WTC11 (cell line): ENCODE measurements at regions not wholly inside any gene's neighbourhood (a gene's known extent, or its start where the extent isn't known, plus 50 kb on each side); places are given as distances from the start of the nearest gene placed in this dataset.

Experiments
- ATAC-seq: fragments of 200-7000 bp; cut with Tn5 transposase; 2 replicates; pipeline ENCODE4 v1.10.0; 2021; ENCODE audit warnings: mild to moderate bottlenecking, moderate library complexity
- CTCF ChIA-PET: fragments of 300-600 bp; sonication (Branson Sonifier 250); formaldehyde crosslinking; loops from one replicate; lab custom pipeline; 2021; ENCODE audit warnings: antibody characterized with exemption; lab: Charles Lee
- POLR2A ChIA-PET: fragments of 350-600 bp; sonication (Branson Sonifier 250); formaldehyde crosslinking; loops from one replicate; lab custom pipeline; 2021; ENCODE audit warnings: antibody characterized with exemption; lab: Charles Lee
- DNase-seq: peaks from one replicate; pipeline ENCODE4 v3.0.0; 2021; ENCODE audit warnings: low spot score
- H3K27ac Mint-ChIP-seq: 2 replicates; pipeline ENCODE4 v1.8.0; 2021; ENCODE audit warnings: mixed read lengths
- H3K27me3 Mint-ChIP-seq: 2 replicates; pipeline ENCODE4 v1.8.0; 2021; ENCODE audit warnings: low read depth, mild to moderate bottlenecking, moderate library complexity, mixed read lengths
- H3K36me3 Mint-ChIP-seq: 2 replicates; pipeline ENCODE4 v1.8.0; 2021; ENCODE audit warnings: mixed read lengths
- H3K4me1 Mint-ChIP-seq: 2 replicates; pipeline ENCODE4 v1.8.0; 2022; ENCODE audit warnings: mixed read lengths
- H3K4me3 Mint-ChIP-seq: 2 replicates; pipeline ENCODE4 v1.8.0; 2021; ENCODE audit warnings: mild to moderate bottlenecking, moderate library complexity, mixed read lengths
- H3K9me3 Mint-ChIP-seq: 2 replicates; pipeline ENCODE4 v1.8.0; 2021; ENCODE audit warnings: mixed read lengths
- ATF1 ChIP-seq: sonication (generic); formaldehyde crosslinking; IDR thresholded peaks from 2 replicates; pipeline ENCODE4 v1.8.1; 2023; ENCODE audit warnings: mild to moderate bottlenecking, moderate library complexity, missing genetic modification reagents
- CDX4 ChIP-seq: fragments of 250-450 bp; sonication (Bioruptor Pico); IDR thresholded peaks from 2 replicates; pipeline ENCODE4 v1.9.0; 2021; ENCODE audit warnings: moderate library complexity, mild to moderate bottlenecking, inconsistent platforms, borderline replicate concordance
- GRHL2 ChIP-seq: fragments of 250-450 bp; sonication (Bioruptor Pico); IDR thresholded peaks from 2 replicates; pipeline ENCODE4 v1.8.0; 2022; ENCODE audit warnings: mild to moderate bottlenecking, moderate library complexity; ENCODE audit not compliant: insufficient replicate concordance, severe bottlenecking
- GTF2I ChIP-seq: fragments of 250-450 bp; sonication (Bioruptor Pico); conservative IDR thresholded peaks from 2 replicates; pipeline ENCODE4 v1.4.0; 2021; ENCODE audit warnings: mild to moderate bottlenecking
- JAZF1 ChIP-seq: fragments of 250-450 bp; sonication (Bioruptor Pico); IDR thresholded peaks from 2 replicates; pipeline ENCODE4 v1.9.0; 2021; ENCODE audit warnings: moderate library complexity, mild to moderate bottlenecking, inconsistent platforms
- KAT7 ChIP-seq: sonication (generic); formaldehyde crosslinking; IDR thresholded peaks from 2 replicates; pipeline ENCODE4 v1.8.1; 2023; ENCODE audit warnings: missing genetic modification reagents, mild to moderate bottlenecking, borderline replicate concordance
- MYBL2 ChIP-seq: sonication (generic); formaldehyde crosslinking; IDR thresholded peaks from 2 replicates; pipeline ENCODE4 v1.8.1; 2023; ENCODE audit warnings: mild to moderate bottlenecking, moderate library complexity, missing genetic modification reagents
- NFE2L1 ChIP-seq: sonication (generic); formaldehyde crosslinking; IDR thresholded peaks from 2 replicates; pipeline ENCODE4 v1.8.1; 2023; ENCODE audit warnings: missing genetic modification reagents
- OVOL2 ChIP-seq: fragments of 250-450 bp; sonication (Bioruptor Pico); IDR thresholded peaks from 2 replicates; pipeline ENCODE4 v1.9.0; 2021; ENCODE audit warnings: mild to moderate bottlenecking, borderline replicate concordance
- RORB ChIP-seq: fragments of 250-450 bp; sonication (Bioruptor Pico); IDR thresholded peaks from 2 replicates; pipeline ENCODE4 v1.9.0; 2021; ENCODE audit warnings: mild to moderate bottlenecking
- SMAD3 ChIP-seq: sonication (generic); formaldehyde crosslinking; IDR thresholded peaks from 2 replicates; pipeline ENCODE4 v1.8.0; 2022; ENCODE audit warnings: missing genetic modification reagents, mild to moderate bottlenecking, borderline replicate concordance
- SMAD4 ChIP-seq: sonication (generic); formaldehyde crosslinking; IDR thresholded peaks from 2 replicates; pipeline ENCODE4 v1.8.0; 2022; ENCODE audit warnings: mild to moderate bottlenecking, missing genetic modification reagents
- TP53 ChIP-seq: sonication (generic); formaldehyde crosslinking; IDR thresholded peaks from 2 replicates; pipeline ENCODE4 v1.8.1; 2023; ENCODE audit warnings: mild to moderate bottlenecking, missing genetic modification reagents
- USF2 ChIP-seq: sonication (generic); formaldehyde crosslinking; IDR thresholded peaks from 2 replicates; pipeline ENCODE4 v1.8.1; 2023; ENCODE audit warnings: mild to moderate bottlenecking, missing genetic modification reagents, moderate library complexity
- ZBTB21 ChIP-seq: sonication (generic); formaldehyde crosslinking; IDR thresholded peaks from 2 replicates; pipeline ENCODE4 v1.8.1; 2023; ENCODE audit warnings: mild to moderate bottlenecking, missing genetic modification reagents, borderline replicate concordance
- ZMAT4 ChIP-seq: fragments of 250-450 bp; sonication (Bioruptor Pico); IDR thresholded peaks from 2 replicates; pipeline ENCODE4 v1.9.0; 2021; ENCODE audit warnings: mild to moderate bottlenecking
- ZNF138 ChIP-seq: sonication (generic); formaldehyde crosslinking; conservative IDR thresholded peaks from 2 replicates; pipeline ENCODE4 v1.8.1; 2022; ENCODE audit warnings: mild to moderate bottlenecking, moderate library complexity, missing genetic modification reagents
- ZNF219 ChIP-seq: sonication (generic); formaldehyde crosslinking; IDR thresholded peaks from 2 replicates; pipeline ENCODE4 v1.8.0; 2023; ENCODE audit warnings: missing genetic modification reagents, mild to moderate bottlenecking, borderline replicate concordance
- ZNF263 ChIP-seq: sonication (generic); formaldehyde crosslinking; IDR thresholded peaks from 2 replicates; pipeline ENCODE4 v1.8.1; 2022; ENCODE audit warnings: low read depth, mild to moderate bottlenecking, moderate library complexity, missing genetic modification reagents
- ZNF317 ChIP-seq: sonication (generic); formaldehyde crosslinking; IDR thresholded peaks from 2 replicates; pipeline ENCODE4 v1.8.1; 2023; ENCODE audit warnings: low read depth, mild to moderate bottlenecking, moderate library complexity, missing genetic modification reagents, borderline replicate concordance
- ZNF396 ChIP-seq: fragments of 250-450 bp; sonication (Bioruptor Pico); IDR thresholded peaks from 2 replicates; pipeline ENCODE4 v1.8.0; 2021; ENCODE audit warnings: mild to moderate bottlenecking, moderate library complexity, borderline replicate concordance
- TF ChIP-seq, protein P1 (sequence below): sonication (generic); formaldehyde crosslinking; IDR thresholded peaks from 2 replicates; pipeline ENCODE4 v1.8.1; 2022; ENCODE audit warnings: missing genetic modification reagents, borderline replicate concordance
- TF ChIP-seq, protein P2 (sequence below): sonication (generic); formaldehyde crosslinking; IDR thresholded peaks from 2 replicates; pipeline ENCODE4 v1.8.1; 2023; ENCODE audit warnings: mild to moderate bottlenecking, moderate library complexity, missing genetic modification reagents
- TF ChIP-seq, protein P3 (sequence below): sonication (generic); formaldehyde crosslinking; IDR thresholded peaks from 2 replicates; pipeline ENCODE4 v1.8.1; 2022; ENCODE audit warnings: low read depth, mild to moderate bottlenecking, moderate library complexity, missing genetic modification reagents, borderline replicate concordance

DNA sequence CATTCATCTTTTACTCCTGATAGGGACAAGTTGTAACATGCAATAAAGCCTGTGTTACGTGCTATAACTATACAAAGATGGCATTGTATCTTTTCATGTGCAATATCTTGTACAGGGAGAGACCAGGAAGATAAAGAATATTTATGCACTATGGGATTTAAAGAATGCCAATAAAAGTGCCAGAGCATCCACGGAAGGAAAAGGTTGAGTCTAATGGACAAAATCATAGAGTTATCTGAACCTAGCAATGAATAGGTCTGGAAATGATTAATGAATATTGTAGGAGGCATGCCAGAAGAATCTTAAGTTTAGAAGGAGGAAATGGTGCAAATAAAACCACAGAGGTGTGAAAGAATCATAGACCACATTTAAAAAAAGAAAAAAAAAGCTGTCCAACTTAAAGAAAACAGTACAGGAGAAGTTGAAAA, 263.9 kb downstream of the KCNC2 start:
- no peaks in the 10 kb centered on the region for H3K27me3 Mint-ChIP-seq
- no peak for ATAC-seq
- H3K36me3 Mint-ChIP-seq: no peaks in the 10 kb centered on the region

DNA sequence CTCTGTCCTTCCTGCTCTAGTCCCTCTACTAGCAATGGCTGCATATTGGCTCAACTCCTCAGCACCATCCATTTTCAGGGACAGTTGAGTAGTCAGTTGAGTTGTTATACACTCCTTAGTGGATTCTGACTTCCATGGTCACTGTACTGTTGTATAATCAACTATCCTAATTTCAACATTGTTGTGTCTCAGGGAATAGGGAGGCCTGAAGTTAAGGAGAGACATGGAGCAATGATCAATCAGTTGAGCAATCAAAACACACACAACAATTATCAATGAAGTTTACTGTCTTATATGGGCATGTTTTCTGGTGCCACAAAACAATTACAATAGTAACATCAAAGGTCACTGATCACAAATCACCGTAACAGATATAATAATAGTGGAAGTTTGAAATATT, 255.9 kb downstream of the KCNC2 start:
- ATAC-seq (no peak), DNase-seq (no peak)
- H3K27me3 Mint-ChIP-seq: no peaks in the 10 kb centered on the region
- no peaks in the 10 kb centered on the region for H3K36me3 Mint-ChIP-seq
- H3K9me3 Mint-ChIP-seq: peaks cover 31% of the 10 kb centered on the region
- no peak overlapping the region for H3K4me3 Mint-ChIP-seq
- no peaks in the 10 kb centered on the region for H3K4me1 Mint-ChIP-seq
- H3K27ac Mint-ChIP-seq: no peak overlapping the region
- ChIA-PET CTCF (no interaction called here), POLR2A (no interaction called here)
- TF ChIP-seq USF2 (CRISPR knock-in tag): no peak
- TF ChIP-seq KAT7 (CRISPR knock-in tag): no peak
- TF ChIP-seq GRHL2 (CRISPR knock-in tag): no peak
- no peak for TF ChIP-seq ZNF138
- TF ChIP-seq NFE2L1 (CRISPR knock-in tag): no peak
- TF ChIP-seq SMAD3 (CRISPR knock-in tag): no peak
- TF ChIP-seq, protein P1, sequence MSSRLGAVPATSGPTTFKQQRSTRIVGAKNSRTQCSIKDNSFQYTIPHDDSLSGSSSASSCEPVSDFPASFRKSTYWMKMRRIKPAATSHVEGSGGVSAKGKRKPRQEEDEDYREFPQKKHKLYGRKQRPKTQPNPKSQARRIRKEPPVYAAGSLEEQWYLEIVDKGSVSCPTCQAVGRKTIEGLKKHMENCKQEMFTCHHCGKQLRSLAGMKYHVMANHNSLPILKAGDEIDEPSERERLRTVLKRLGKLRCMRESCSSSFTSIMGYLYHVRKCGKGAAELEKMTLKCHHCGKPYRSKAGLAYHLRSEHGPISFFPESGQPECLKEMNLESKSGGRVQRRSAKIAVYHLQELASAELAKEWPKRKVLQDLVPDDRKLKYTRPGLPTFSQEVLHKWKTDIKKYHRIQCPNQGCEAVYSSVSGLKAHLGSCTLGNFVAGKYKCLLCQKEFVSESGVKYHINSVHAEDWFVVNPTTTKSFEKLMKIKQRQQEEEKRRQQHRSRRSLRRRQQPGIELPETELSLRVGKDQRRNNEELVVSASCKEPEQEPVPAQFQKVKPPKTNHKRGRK (CRISPR knock-in tag): no peak

More for the DNA sequence above, 263.9 kb downstream of the KCNC2 start:
- POLR2A ChIA-PET: no interaction called here
- TF ChIP-seq TP53 (CRISPR knock-in tag) (no peak), RORB (CRISPR knock-in tag) (no peak), ZBTB21 (CRISPR knock-in tag) (no peak), GTF2I (CRISPR knock-in tag) (no peak), CDX4 (no peak), GRHL2 (CRISPR knock-in tag) (no peak)
- TF ChIP-seq, protein P1 (CRISPR knock-in tag): no peak
- TF ChIP-seq, all 79 proteins: peak for 0
- H3K4me1 Mint-ChIP-seq: peaks cover 6% of the 10 kb centered on the region
- DNase-seq: no peak
- peaks cover 4% of the 10 kb centered on the region for H3K9me3 Mint-ChIP-seq
- H3K27ac Mint-ChIP-seq: no peak overlapping the region
- CTCF ChIA-PET: no interaction called here
- no peak overlapping the region for H3K4me3 Mint-ChIP-seq

- H3K27me3 Mint-ChIP-seq: no peaks in the 10 kb centered on the region
- POLR2A ChIA-PET: no interaction called here
- CTCF ChIA-PET: no interaction called here
- ATAC-seq (no peak), DNase-seq (no peak)
- no peaks in the 10 kb centered on the region for H3K4me1 Mint-ChIP-seq
- H3K9me3 Mint-ChIP-seq: peaks cover 27% of the 10 kb centered on the region
- no peak overlapping the region for H3K4me3 Mint-ChIP-seq
- no peaks in the 10 kb centered on the region for H3K36me3 Mint-ChIP-seq
- H3K27ac Mint-ChIP-seq: no peak overlapping the region
- TF ChIP-seq ATF1 (CRISPR knock-in tag) (no peak), MYBL2 (CRISPR knock-in tag) (no peak), JAZF1 (no peak), OVOL2 (no peak), ZNF396 (CRISPR knock-in tag) (no peak), SMAD4 (CRISPR knock-in tag) (no peak), ZNF219 (CRISPR knock-in tag) (no peak), GRHL2 (CRISPR knock-in tag) (no peak), ZNF263 (no peak), ZNF317 (no peak), ZMAT4 (CRISPR knock-in tag) (no peak)
- TF ChIP-seq, protein P2, sequence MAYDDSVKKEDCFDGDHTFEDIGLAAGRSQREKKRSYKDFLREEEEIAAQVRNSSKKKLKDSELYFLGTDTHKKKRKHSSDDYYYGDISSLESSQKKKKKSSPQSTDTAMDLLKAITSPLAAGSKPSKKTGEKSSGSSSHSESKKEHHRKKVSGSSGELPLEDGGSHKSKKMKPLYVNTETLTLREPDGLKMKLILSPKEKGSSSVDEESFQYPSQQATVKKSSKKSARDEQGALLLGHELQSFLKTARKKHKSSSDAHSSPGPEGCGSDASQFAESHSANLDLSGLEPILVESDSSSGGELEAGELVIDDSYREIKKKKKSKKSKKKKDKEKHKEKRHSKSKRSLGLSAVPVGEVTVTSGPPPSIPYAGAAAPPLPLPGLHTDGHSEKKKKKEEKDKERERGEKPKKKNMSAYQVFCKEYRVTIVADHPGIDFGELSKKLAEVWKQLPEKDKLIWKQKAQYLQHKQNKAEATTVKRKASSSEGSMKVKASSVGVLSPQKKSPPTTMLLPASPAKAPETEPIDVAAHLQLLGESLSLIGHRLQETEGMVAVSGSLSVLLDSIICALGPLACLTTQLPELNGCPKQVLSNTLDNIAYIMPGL (CRISPR knock-in tag): no peak
- TF ChIP-seq, protein P3, sequence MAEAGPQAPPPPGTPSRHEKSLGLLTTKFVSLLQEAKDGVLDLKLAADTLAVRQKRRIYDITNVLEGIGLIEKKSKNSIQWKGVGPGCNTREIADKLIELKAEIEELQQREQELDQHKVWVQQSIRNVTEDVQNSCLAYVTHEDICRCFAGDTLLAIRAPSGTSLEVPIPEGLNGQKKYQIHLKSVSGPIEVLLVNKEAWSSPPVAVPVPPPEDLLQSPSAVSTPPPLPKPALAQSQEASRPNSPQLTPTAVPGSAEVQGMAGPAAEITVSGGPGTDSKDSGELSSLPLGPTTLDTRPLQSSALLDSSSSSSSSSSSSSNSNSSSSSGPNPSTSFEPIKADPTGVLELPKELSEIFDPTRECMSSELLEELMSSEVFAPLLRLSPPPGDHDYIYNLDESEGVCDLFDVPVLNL: no peak
These were observed 252.4 kb downstream of the KCNC2 start for GRCh38 chr12:74957231-74957630.
